Nephron progenitor cell (in vitro differentiated cells): ENCODE measurements at regions not wholly inside any gene's neighbourhood (a gene's known extent, or its start where the extent isn't known, plus 50 kb on each side); places are given as distances from the start of the nearest gene placed in this dataset.
A peak's percentile ranks its signal among the peaks of the same experiment; 100 is the strongest.

Source experiments
- DNase-seq: peaks from one replicate; pipeline ENCODE4 v3.0.0; 2021
- H3K27ac Mint-ChIP-seq: 2 replicates; pipeline ENCODE4 v1.8.0; 2021; ENCODE audit warnings: mild to moderate bottlenecking, moderate library complexity, mixed read lengths
- H3K27me3 Mint-ChIP-seq: 2 replicates; pipeline ENCODE4 v1.8.0; 2021; ENCODE audit warnings: mild to moderate bottlenecking, low read depth, mixed read lengths; ENCODE audit not compliant: poor library complexity
- H3K36me3 Mint-ChIP-seq: 2 replicates; pipeline ENCODE4 v1.8.0; 2021; ENCODE audit warnings: low read depth, mixed read lengths
- H3K4me1 Mint-ChIP-seq: 2 replicates; pipeline ENCODE4 v1.8.0; 2021; ENCODE audit warnings: mixed read lengths
- H3K4me3 Mint-ChIP-seq: 2 replicates; pipeline ENCODE4 v1.8.0; 2021; ENCODE audit warnings: mild to moderate bottlenecking, moderate library complexity, mixed read lengths
- H3K9me3 Mint-ChIP-seq: 2 replicates; pipeline ENCODE4 v1.8.0; 2021; ENCODE audit warnings: mild to moderate bottlenecking, moderate library complexity, mixed read lengths
- TF ChIP-seq, protein P1 (sequence below): fragments of 200-600 bp; sonication (generic); IDR thresholded peaks from 2 replicates; pipeline ENCODE4 v1.5.0; 2021; ENCODE audit warnings: antibody characterized with exemption

DNA sequence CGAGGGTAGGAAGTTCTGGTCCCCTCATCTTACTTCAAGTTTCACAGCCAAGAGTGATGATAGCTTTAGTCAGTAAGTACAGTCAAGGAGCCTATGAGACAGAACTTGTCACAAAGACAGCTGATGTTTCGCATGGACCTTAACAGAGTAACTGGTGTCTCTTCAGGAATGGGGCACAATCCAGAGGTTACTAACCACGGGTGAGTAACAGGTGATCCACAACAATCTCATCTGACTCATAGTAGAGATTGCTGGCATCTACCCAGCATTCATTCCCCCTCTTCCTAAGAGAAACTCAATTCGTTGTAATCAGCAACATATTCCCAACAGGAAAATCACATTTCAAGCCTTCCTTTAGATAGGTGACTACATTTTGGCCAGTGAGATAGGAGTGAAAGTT lies 126.7 kb downstream of the SNX18 start:
- Mint-ChIP-seq H3K9me3 (peaks cover 16% of the 10 kb centered on the region), H3K4me3 (no peak overlapping the region), H3K4me1 (peaks cover 35% of the 10 kb centered on the region), H3K27ac (no peak overlapping the region), H3K27me3 (no peaks in the 10 kb centered on the region), H3K36me3 (peaks cover 7% of the 10 kb centered on the region)
- no peak for DNase-seq
- TF ChIP-seq, protein P1, sequence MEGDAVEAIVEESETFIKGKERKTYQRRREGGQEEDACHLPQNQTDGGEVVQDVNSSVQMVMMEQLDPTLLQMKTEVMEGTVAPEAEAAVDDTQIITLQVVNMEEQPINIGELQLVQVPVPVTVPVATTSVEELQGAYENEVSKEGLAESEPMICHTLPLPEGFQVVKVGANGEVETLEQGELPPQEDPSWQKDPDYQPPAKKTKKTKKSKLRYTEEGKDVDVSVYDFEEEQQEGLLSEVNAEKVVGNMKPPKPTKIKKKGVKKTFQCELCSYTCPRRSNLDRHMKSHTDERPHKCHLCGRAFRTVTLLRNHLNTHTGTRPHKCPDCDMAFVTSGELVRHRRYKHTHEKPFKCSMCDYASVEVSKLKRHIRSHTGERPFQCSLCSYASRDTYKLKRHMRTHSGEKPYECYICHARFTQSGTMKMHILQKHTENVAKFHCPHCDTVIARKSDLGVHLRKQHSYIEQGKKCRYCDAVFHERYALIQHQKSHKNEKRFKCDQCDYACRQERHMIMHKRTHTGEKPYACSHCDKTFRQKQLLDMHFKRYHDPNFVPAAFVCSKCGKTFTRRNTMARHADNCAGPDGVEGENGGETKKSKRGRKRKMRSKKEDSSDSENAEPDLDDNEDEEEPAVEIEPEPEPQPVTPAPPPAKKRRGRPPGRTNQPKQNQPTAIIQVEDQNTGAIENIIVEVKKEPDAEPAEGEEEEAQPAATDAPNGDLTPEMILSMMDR: no peak

DNA sequence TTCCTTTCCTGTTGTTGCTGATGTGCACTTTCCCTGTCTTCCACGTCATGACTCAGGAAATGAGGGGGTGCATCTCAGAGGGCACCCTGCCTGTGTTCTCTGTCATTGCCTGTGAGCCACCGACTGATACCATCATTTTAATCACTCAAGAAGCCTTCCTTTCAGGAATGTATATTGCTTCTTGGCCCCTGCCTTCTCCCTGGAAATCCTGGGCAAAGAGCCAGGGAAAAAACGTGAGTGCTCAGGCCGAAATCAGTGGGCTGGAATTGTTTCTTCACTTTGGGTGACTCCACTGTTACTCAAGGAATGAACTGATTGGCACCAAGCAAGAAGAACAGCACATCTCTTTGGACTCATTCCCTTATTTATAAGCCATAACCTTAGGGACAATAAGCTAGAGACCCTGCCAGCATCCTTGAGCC lies 126.1 kb downstream of the SNX18 start:
- no peak for DNase-seq
- Mint-ChIP-seq H3K4me3 (no peak overlapping the region), H3K36me3 (peaks cover 7% of the 10 kb centered on the region), H3K27me3 (no peaks in the 10 kb centered on the region), H3K27ac (no peak overlapping the region), H3K9me3 (peaks cover 16% of the 10 kb centered on the region), H3K4me1 (peaks cover 35% of the 10 kb centered on the region)
- TF ChIP-seq, protein P1: no peak

DNA sequence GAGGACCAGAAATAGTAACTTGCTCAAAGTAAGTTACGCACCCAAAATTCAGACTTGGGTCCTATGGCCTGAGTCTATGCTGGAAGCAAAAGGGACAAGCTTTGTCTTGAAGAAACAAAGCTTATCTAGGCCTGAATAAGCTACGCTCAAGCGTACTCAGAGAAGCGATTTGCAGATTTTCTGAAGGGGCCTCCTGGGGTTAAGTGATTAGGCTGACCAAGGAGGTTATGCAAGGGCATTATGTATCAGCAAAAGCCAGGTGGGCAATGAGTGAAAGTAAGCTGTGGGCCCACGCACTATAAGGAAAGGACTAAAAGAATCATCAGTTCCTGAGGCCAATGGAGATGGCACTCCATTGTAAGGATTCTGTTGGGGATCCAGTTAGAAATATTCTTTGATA lies 122.1 kb downstream of the SNX18 start:
- Mint-ChIP-seq H3K36me3 (no peaks in the 10 kb centered on the region), H3K4me3 (no peak overlapping the region), H3K9me3 (no peaks in the 10 kb centered on the region), H3K27ac (no peak overlapping the region), H3K27me3 (no peaks in the 10 kb centered on the region), H3K4me1 (peaks cover 15% of the 10 kb centered on the region)
- TF ChIP-seq, protein P1: no peak
- no peak for DNase-seq

DNA sequence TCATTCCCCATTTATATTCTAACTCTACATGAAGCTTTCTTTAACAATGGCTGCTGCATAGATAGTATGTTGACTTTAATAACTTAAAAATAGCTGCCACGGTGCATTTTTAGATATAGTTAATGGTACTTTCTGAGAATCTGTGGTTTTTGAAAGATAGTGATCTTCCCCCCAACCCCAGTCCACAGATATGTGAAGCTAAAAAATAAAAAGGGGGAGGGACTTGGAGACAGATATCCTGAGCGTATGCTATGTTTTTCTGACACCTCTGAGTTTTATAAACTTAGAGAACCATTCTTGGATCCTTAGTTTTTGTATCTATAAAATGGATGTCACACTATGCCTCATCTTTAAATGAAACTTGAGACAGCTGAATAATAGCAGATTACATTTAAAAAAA lies 120.5 kb downstream of the SNX18 start:
- no peak for DNase-seq
- TF ChIP-seq, protein P1: no peak
- H3K27ac Mint-ChIP-seq: no peak overlapping the region
- H3K4me1 Mint-ChIP-seq: peaks cover 16% of the 10 kb centered on the region
- no peaks in the 10 kb centered on the region for H3K36me3 Mint-ChIP-seq
- H3K9me3 Mint-ChIP-seq: no peaks in the 10 kb centered on the region
- no peak overlapping the region for H3K4me3 Mint-ChIP-seq
- no peaks in the 10 kb centered on the region for H3K27me3 Mint-ChIP-seq

DNA sequence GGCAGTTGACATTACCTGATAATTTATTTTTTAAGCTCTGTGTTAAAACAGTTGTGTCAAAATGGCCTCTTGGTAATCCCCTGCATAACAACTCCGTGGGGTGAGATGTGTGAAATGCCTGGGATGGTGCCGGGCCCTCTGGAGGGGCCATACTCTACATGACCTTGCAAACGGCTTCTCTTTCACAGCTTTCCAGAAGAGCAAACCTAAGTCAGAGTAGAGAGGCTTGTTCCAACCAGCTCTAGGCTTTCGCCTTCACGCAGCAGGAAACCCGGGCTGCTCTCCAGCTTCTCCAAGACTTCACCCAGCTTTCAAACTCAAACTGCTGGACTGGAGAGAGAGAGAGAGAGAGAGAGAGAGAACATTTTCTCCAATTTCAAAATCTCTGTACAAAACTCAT lies 120.1 kb downstream of the SNX18 start:
- no peaks in the 10 kb centered on the region for H3K27me3 Mint-ChIP-seq

DNA sequence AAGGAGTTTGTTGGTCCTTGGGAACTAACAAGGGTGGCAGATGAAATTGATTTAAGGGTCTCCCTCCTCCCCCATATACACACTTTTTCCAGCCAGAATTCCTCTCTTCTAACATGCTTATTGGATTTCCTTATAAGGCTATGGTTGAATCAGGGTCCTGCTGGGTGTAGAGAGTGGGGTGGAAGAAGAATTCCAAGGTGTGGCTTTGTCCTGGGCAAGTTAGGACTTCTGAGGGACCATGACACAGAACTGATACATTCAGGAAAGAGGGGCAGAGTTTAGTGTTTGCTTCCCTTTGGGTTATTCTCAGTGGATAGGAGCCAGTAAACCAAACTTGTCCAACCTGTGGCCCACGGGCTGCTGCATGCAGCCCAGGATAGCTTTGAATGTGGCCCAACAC lies 116.5 kb downstream of the SNX18 start:
- peaks cover 4% of the 10 kb centered on the region for H3K27me3 Mint-ChIP-seq
- DNase-seq: no peak
- H3K27ac Mint-ChIP-seq: no peak overlapping the region
- H3K9me3 Mint-ChIP-seq: peaks cover 10% of the 10 kb centered on the region
- TF ChIP-seq, protein P1: no peak
- peaks cover 17% of the 10 kb centered on the region for H3K4me1 Mint-ChIP-seq
- no peak overlapping the region for H3K4me3 Mint-ChIP-seq
- no peaks in the 10 kb centered on the region for H3K36me3 Mint-ChIP-seq

More for the DNA sequence above, 120.1 kb downstream of the SNX18 start:
- Mint-ChIP-seq H3K27ac (peak overlapping the region; percentile 55), H3K4me3 (no peak overlapping the region), H3K4me1 (peaks cover 16% of the 10 kb centered on the region), H3K9me3 (no peaks in the 10 kb centered on the region), H3K36me3 (no peaks in the 10 kb centered on the region)
- no peak for DNase-seq
- TF ChIP-seq, protein P1: no peak
